SKM-1 treated with dmso at 0.1 percent for 144 hours (cell line): ENCODE measurements at regions not wholly inside any gene's neighbourhood (a gene's known extent, or its start where the extent isn't known, plus 50 kb on each side); places are given as distances from the start of the nearest gene placed in this dataset.

ENCODE experiments used
- DNase-seq: peaks from one replicate; lab custom pipeline; 2025; ENCODE audit not compliant: unreplicated experiment; lab: John Stamatoyannopoulos, UW

DNA sequence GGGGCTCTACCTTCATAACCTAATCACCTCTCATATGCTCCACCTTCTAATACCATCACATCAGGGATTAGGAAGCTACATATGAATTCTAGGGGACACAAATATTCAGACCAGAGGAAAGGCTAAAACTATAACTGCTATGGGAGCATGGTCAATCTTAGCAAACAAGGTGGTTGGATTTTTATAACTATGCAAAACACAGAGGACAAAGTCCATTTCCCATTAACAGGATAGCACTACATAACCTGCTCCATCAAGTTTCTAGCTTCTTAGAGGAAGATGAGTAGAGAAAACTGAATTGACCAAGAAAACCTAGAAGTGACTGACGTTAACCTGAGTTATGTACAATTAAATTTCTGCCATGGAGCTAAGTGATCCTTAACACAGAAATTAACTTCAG lies 398.6 kb downstream of the TBL1XR1 start:
- DNase-seq: no peak

DNA sequence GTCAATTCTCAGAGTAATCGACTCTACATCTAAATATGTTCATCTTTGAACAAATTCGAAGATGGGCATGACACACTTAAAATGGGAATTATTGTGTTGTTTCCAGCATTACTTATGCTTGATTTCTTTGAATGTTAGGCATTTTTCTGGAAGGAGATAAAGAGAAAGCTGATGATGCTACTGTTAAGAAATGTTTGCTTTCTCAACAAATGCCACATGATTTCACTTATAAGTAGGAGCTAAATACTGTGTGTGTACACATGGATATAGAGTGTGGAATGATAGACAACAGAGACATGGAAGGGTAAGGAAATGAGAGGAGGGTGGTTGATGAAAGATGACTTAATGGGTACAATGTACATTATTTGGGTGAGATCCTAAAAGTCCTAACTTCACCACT lies 400.9 kb downstream of the TBL1XR1 start:
- DNase-seq: no peak

DNA sequence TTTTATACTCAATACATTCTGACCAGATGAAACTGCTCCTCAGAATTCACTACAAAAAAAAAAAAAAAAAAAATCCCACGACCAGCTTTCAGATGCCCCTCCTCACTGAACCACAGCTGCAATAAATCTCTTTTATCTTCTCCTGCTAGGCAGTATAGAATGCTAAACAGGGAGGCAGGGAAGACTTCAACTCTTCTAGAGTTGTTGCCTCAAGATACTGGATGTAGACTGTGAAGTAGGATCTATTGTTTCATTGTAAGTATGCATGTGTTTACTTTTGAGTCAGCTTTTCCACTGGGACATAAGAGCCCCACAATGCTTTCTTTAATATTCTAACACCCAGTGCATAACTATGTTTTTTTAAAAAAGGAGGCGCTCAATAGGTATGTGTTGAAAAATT lies 401.4 kb downstream of the TBL1XR1 start:
- no peak for DNase-seq

DNA sequence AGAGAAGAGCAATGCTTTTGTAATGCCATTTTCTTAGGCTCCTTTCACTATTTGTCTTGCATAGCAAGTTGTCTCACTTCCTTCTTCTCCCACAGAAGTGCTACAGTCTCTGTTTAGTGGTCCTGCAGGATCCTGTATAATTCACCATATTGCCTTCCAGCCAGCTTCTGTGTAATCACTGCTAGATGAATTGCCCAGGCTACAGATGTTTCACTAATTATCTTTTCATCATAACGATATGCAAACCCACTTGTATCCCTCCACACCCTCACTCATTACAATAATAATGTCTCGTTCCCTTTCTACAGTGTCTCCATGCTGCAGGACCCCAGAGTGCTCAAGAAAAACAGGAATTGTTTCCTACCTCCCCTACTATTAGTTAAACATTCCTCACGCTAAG lies 402.9 kb downstream of the TBL1XR1 start:
- no peak for DNase-seq

DNA sequence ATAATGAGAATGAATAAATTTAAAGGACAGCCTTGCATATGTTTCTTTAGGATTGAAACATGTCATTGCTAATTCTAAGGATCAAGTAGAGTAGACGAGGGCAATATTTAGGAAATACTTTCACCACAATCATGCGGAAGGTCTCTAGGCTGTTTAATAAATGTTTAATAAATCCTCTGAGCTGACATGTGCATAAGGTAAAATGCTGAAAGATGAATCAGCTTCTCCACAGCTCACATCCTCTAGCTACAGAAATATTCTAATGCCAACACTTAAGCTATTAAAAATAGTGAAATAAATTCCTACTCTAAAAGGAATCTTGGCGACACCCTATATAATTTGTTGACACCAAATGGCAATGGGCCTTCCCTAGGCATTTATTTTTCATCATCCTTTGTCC lies 407.3 kb downstream of the TBL1XR1 start:
- DNase-seq: no peak

DNA sequence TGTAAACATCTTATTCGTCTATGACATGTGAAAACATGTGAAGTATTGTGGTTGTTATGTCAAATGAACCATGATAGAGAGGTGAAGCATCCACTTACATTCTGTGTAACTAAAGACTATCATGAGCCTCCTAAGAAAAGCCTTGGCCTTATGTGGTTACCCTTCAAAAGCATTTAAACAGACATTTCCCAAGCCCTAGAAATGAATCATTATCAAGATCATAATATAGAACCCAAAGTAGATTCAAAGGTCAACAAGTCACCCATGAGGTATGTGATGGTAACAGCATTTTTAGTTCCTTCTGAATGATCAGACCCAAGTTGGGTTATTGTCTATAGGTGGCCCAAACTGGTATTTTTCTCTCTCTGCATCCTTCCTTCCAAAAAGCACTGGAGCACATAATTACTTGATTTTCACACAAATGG lies 408.0 kb downstream of the TBL1XR1 start:
- no peak for DNase-seq

DNA sequence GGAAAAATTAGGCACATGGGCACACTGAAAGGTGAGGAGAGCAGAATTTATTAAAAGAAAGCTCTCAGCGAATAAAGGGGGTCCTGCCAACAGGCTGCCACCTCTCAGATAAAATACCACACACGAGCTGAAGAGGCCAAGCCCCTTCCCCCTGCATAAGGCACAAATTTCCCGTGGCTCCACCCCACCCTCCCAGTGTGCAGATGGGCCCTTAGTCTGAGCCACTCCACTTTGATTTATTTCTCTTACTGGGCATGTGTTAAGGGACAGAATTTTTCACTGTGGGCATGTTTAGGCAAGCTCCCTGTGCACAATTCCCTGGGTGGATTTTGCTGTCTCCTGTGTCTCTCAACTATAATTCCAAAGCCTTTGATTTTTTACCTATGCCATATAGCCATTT lies 409.8 kb downstream of the TBL1XR1 start:
- no peak for DNase-seq

DNA sequence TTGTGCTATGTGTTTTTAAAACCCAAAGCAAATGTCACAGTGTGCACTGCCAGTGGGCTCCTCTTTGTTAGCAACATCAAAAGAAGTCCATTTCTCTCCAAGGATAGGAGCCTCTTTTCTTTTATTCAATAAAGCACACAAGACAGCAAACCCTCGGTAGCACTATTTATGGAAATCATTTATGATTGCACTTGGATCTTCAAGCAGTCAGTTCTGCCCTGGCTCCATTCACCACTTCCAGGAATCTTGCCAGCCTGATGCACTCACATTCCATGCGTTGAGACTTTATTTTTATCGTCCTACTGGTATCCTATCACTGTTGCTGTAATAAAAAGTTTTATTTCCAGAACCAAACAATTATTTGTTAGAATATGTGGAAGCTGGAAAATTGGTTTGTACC lies 412.1 kb downstream of the TBL1XR1 start:
- DNase-seq: no peak

DNA sequence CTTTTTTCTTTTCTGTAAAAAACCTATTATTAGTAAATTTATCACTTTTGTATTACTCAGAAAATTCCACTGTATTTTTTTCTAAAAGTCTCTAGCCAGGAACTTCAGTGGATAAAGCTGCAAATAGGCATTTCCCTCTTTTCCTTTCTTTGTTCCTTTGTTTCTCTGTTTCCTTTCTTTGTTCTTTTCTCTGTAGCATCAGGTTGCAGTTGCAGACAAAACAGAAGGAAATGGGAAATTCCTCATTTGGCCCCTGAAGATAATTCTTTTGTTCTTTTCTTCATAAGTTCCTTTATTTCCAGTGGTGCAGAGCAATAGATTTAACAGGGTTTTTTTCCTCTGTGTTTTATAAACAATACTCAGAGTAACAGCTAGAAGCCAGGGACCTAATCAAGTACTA lies 416.5 kb downstream of the TBL1XR1 start:
- no peak for DNase-seq

DNA sequence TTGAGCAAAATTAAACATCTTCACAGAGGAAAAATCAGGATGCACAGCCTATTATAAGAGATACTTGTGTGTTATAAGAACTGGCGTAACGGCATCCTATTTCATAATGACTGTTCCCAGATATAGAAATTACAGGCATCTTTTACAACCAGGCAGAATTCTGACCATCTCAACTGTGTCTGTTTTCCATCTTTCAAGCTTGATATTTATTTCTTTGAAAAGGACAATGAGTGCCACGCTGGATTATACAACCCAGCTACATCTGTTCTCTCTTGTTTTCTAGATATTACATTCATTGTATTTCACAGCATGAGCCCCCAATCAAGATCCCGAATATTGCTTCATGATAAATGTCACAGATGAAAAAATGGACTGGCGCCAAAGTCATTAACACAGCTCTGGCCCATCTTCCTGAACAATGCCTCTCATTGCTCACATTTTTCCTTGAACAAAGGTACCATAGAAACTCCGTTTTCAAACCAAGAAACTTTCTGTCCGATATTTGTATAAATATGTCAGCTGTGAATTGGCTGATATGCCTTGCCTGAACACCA lies 420.6 kb downstream of the TBL1XR1 start:
- no peak for DNase-seq

DNA sequence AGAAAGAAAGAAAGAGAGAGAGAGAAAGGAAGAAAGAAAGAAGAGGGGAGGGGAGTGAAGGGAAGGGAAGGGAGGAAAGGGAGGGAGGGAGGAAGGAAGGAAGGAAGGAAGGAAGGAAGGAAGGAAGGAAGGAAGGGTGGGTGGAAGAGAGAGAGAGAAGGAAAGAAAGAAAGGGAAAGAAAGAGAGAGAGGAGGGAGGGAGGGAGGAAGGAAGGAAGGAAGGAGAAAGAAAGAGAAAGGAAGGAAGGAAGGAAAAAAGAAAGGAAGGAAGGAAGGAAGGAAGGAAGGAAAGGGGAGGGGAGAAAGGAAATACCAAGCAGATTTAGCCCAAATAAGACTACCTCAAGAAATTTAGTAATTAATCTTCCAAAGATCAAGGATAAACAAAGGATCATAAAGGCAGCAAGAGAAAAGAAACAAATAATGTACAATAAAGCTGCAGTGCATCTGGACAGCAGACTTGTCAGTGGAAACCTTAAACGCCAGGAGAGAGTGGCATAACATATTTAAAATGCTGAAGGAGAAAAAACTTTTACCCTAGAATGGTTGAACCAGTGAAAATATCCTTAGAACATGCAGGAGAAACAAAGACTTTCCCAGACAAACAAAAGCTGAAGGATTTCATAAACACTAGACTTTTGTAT lies 427.6 kb downstream of the TBL1XR1 start:
- DNase-seq: no peak

DNA sequence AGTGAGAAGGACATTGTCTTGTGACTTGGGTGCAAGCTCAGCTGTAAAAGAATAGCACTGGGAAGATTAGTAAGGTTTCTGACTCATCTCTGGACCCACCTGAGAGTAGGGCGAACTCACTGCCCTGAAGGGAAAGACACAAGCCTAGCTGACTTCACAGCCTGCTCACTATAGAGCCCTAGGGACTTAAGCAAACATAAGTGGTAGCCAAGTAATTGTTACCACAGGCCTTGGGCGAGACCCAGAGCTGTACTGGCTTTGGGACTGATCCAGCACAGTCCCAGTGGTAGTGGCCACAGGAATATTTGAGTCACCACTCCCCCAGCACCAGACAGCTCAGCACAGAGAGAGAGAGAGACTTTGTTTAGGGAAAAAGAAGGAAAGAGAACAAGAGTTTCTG lies 429.9 kb downstream of the TBL1XR1 start:
- no peak for DNase-seq

DNA sequence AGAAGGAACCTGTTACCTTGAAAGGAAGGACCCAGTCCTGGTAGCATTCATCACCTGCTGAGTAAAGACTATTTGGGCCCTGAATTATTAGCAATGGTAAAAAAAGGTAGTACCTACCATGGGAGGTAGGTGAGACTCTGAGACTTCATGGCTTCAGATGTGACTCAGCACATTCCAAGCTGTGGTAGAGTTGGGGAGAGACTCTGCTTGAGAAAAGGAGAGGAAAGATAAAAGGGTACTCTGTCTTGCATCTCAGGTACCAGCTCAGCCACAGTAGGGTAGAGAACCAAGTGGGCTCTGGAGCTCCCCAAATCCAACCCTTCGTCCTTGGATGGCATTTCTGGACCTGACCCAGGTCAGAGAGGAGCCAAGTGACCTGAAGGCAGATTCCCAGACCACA lies 430.4 kb downstream of the TBL1XR1 start:
- no peak for DNase-seq

DNA sequence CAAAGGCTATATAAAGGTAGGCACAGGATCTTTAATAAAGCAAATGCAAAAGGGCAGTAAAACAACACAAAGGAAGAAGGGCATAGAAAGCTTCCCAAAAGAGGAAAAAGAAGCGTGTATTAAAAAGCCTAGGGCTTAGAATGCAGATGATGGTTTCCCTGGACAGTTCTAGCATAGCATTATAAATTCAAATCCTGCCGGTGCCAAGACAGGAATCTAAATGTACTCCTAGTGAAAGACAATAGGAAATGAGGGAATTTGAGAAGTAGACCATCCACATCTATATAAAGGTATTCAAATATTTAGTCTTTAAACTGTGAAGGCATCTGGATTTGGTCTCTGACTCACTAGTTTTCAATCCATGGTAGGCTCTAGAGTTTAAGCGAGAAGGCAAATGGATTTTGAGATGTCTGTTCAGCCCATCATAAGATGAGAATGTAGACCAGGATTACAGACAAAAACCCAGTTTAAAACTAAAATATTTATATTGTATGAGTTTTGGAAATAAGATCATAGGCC lies 431.8 kb downstream of the TBL1XR1 start:
- no peak for DNase-seq

DNA sequence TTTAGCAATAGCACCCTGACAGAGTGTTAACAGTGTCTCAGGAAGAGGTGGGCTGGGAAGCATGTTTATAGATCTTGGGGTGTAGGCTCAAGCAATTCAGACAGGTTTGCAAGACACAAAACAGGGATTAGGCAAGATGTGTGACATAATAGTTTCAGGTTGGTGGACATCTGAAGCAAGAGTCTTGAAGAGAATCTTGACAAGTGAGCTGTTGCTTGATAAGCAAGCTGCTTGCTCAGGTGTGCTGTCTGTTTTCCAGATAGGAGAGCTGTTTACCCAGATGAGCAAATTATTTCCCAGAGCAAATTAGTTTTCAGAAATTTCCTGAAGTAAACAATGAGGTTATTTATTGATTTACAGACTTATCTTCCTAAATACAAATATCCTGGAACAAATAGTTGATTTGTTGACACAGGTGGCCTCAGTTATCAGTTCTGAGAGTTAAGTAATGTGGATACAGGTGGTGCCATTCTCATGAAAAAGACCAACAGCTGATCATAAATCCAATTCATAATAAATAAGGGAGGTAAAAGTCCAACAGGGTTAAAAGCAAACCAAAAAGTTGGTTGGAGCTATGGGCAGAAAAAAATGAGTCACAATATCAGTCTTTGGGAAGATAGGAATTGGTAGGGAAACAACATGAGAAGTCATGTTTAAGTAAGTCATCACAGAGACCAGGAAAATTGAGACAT lies 437.3 kb downstream of the TBL1XR1 start:
- DNase-seq: no peak

DNA sequence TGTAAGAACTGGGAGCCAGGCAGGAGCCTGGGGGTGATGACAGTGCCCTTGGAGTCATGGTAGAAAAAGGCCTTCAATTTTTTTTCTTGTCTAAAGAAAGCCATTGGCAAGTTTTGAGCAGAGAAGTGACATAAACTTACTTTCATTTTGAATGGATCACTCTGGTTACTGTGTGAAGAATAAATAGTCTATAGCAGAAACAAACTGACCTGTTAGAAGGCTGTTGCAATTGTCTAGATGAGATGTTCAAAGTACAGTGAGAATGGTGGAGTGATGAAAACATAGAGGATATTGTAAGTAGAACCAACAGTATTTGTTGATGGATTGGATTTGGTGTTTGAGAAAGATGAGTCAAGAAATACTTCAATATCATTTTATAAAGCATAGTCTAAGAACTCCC lies 439.9 kb downstream of the TBL1XR1 start:
- DNase-seq: no peak

DNA sequence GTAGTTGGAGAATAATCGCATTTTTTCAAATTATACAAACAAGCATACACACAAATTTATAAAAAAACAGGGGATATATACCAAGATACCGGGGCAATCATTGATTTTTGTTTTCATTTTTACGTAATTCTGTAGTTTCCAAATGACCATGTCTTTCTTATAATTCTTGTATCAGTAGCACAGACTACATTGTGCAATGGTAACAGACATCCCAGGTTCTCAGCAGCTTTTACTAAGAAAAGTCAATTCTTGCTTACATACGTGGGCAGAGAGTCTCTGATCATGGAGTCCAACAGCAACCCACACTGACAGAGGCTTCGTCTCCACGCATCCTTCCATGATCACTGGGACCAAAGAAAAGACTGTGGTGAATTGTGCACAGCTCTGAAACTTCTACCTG lies 441.3 kb downstream of the TBL1XR1 start:
- no peak for DNase-seq

DNA sequence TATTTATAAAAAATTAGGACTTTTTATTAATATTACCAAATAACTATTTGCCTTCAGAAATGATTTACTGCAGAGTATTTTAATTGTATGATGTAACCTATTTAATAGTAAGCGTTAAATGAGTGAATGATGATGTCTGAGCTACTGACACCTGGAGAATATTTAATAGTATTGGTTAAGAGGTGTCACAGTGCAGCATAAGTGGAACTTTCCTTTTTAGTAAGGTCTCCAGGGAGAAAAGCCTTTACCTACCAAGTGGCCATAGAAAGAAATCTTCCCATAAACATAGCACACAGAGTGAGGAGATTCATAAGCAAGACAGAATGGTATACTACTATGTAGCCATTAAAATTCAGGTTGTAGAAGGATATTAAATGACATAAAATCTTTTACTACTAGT lies 441.7 kb downstream of the TBL1XR1 start:
- DNase-seq: no peak

DNA sequence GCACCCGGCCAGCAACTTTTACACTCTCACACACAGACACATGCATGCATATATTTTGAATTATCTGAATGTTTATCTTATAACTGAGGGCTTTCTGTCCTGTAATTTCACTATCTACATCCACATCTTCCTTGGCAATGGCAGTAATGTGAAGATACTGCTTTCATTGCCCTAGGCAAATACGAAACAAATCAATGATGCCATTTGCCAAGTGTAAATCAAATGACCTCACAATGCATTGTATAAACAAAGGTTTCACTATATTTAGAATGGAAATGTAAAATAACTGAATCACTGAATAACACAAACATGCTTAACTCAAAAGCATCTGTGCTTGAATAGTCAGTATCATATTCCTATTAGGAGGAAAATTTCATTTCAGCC lies 455.6 kb downstream of the TBL1XR1 start:
- no peak for DNase-seq

DNA sequence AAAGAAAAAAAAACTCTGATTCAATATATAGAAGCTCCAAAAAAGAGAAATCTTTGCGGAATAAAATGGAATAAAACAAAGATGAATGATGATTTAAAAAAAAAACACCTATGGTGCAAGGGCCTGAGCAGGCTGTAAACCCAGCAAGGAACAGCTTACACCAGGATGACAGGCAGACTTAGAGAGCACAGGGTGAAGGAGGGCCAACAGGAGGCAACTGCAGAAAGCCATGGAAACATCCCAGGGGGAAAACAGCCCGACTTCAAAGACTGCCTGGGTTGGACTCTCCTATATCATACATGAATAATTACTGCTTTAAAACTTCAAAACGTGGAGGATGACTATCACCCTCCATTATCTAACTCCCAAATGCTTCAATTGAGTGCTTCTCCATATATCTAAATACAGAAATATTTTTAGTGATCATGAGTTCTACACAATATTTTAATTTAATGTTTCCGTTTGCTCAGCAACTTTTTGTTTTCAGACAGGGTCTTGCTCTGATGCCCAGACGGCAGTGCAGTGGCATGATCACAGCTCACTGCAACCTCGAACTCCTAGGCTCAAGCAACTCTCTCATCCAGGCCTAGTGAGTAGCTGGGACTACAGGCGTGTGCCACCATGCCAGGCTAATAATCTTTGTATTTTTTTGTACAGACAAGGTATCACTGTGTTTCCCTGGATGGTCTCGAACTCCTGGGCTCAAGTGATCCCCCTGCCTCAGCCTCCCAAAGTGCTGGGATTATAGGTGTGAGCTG lies 456.2 kb downstream of the TBL1XR1 start:
- DNase-seq: no peak

DNA sequence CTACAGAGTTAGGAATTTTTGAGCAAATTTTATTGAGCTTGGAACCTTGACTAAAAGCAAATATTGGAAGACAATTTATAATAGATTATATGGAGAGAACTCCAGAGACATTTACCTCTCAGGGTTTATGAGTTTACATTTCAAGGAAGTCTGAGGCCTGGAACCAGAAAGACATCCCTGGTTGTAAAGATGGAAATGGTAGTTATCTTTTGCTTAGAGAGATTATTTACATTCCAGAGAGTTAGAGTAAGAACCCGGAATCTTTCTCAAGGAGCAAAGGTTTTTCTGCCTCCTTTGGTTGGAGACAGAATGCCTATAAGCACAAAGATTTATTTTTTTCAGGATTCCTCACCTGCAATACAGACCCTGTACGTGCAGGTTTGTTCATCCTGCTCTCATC lies 458.1 kb downstream of the TBL1XR1 start:
- no peak for DNase-seq
